ENCODE measurements at regions not wholly inside any gene's neighbourhood (a gene's known extent, or its start where the extent isn't known, plus 50 kb on each side); places are given as distances from the start of the nearest gene placed in this dataset.

- TF ChIP-seq CUX1 (IDR thresholded peaks at IDR 0.05; ENCODE audit: insufficient replicate concordance, low read depth, low read length) (peak; percentile 68), RBBP5 (conservative IDR thresholded peaks at IDR 0.05) (no peak), NR2C1 (IDR thresholded peaks at IDR 0.05) (peak; percentile 65), CHD2 (IDR thresholded peaks at IDR 0.05; ENCODE audit: borderline replicate concordance, low read depth, low read length) (peak; percentile 78; the same call in 1 of the 2 replicates), KDM1A (IDR thresholded peaks at IDR 0.05; ENCODE audit: borderline replicate concordance) (no peak), ZBTB11 (CRISPR knock-in tag; IDR thresholded peaks at IDR 0.05) (no peak), ZNF384 (IDR thresholded peaks at IDR 0.05; ENCODE audit: borderline replicate concordance, low read depth, low read length) (no peak), RCOR1 (conservative IDR thresholded peaks at IDR 0.05; ENCODE audit: low read depth, low read length) (0 out of 2 replicates have a peak, but pooled peaks have one; percentile 48), IRF4 (IDR thresholded peaks at IDR 0.05; ENCODE audit: low read depth, low read length) (peak; percentile 90), YY1 (IDR thresholded peaks at IDR 0.05; ENCODE audit: low read depth, low read length) (no peak), BRCA1 (IDR thresholded peaks at IDR 0.05; ENCODE audit: low read depth, low read length) (no peak), PKNOX1 (IDR thresholded peaks at IDR 0.05) (no peak), CHD1 (IDR thresholded peaks at IDR 0.05; ENCODE audit: low read depth, low read length) (no peak), ZNF622 (IDR thresholded peaks at IDR 0.05) (no peak), ZNF217 (IDR thresholded peaks at IDR 0.05) (peak; percentile 84; the same call in 1 of the 2 replicates), ZZZ3 (IDR thresholded peaks at IDR 0.05; ENCODE audit: control insufficient read depth, insufficient read length, low read depth) (no peak), MXI1 (IDR thresholded peaks at IDR 0.05; ENCODE audit: low read depth, low read length) (0 out of 2 replicates have a peak, but pooled peaks have one; percentile 54), ATF2 (IDR thresholded peaks at IDR 0.05; ENCODE audit: low read length) (no peak; the same call in none of the 2 replicates), SUZ12 (IDR thresholded peaks at IDR 0.05; ENCODE audit: unreplicated experiment) (no peak)
These were observed 89.1 kb upstream of the MBOAT2 start (continued) for GRCh38 chr2:9092383-9093282.
